IPS-NIHi7 (cell line): ENCODE measurements at regions not wholly inside any gene's neighbourhood (a gene's known extent, or its start where the extent isn't known, plus 50 kb on each side); places are given as distances from the start of the nearest gene placed in this dataset.
A peak's percentile ranks its signal among the peaks of the same experiment; 100 is the strongest.

Experiments used
- DNase-seq: peaks from one replicate; pipeline ENCODE4 v3.0.0; 2012; ENCODE audit warnings: mixed read lengths; ENCODE audit errors: extremely low spot score

GRCh38 chr20:60478533-60478932 is 520.3 kb downstream of the CDH26 start:
- DNase-seq: no peak

- no peak for DNase-seq
These were observed 522.9 kb downstream of the CDH26 start for GRCh38 chr20:60480950-60481742.

- DNase-seq: peak; percentile 32
These were observed 523.5 kb downstream of the CDH26 start for GRCh38 chr20:60481743-60482133.

GRCh38 chr20:60482221-60483008 is 524.2 kb downstream of the CDH26 start:
- DNase-seq: no peak

DNA sequence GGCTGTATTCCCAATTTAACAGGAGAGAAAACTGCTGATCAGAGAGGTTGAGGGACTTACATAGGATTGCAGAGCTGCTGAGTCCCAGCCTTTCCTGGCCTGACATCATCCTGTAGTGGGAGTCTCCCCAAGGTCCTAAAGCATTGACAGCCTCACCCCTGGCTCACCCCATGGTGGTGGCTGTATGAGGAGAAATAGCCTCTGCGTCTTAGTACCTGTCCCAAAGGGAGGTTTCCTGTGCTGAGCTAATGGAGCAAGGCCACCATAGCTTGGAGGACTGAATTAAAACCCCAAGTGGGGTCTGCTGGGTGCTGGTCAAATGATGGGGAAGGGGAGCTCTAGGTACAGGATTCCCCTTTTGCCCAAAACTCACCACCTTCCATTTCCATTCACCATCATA is 525.1 kb downstream of the CDH26 start:
- no peak for DNase-seq

- DNase-seq: no peak
These were observed 526.1 kb downstream of the CDH26 start for GRCh38 chr20:60484316-60484715.

DNA sequence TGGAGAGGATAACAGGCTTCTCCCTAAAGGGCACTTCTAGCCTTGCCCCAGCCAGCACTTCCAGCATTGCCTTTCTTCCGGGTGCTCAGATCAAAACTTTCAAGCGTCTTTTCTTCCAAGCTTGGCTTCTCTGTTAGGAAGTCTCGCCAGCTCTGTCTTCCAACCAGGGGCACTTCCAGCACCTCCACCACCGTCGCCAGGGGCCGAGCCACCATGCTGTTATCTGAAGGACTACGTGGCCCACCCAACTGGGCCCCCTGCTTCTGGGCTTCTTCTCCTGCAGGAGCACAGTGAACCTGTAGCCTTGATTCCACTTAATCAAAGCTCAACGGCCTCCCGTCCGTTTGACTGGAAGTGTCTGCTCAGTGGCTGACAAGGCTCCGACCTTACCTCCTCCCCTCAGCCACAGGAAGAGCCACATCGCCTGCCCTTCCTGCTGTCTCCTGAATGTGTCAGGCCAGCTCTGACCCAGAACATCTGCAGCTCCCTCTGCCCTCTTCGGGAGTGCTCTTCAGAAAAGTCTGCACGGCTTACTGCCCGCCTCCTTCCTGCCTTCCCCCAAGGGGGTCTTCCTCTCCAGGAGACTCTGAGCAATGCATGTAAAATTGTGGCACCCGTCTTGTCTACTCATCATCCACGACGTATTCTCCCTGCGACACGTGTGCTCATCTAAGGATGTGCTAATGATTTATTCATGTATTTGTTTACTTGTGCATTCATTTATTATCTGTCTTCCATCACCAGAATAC is 527.0 kb downstream of the CDH26 start:
- no peak for DNase-seq

GRCh38 chr20:60486315-60486714 is 528.1 kb downstream of the CDH26 start:
- DNase-seq: no peak

DNA sequence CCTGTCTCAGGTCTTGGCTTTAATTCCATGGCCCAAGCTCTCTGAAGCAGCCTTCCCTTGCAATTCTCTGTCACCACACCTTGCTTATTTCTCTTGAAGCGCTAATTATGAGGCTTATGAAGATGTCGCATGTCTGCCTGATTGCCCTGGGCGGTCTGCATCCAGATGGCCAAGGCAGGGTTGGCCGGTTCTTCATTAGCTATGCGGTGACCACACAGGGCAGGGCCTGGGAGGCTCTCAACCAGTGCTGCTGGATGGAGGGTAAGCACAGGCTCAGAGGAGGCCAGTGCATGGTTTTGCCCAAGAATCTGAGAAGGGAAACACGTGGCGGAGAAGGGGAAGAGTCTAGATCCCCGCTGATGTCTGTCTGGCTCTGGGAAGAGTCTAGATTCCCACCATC is 528.7 kb downstream of the CDH26 start:
- no peak for DNase-seq

- DNase-seq: no peak
These were observed 532.2 kb downstream of the CDH26 start for GRCh38 chr20:60490217-60491050.

- DNase-seq: no peak
These were observed 532.9 kb downstream of the CDH26 start for GRCh38 chr20:60491051-60491581.

GRCh38 chr20:60494476-60494875 is 536.3 kb downstream of the CDH26 start:
- no peak for DNase-seq

DNA sequence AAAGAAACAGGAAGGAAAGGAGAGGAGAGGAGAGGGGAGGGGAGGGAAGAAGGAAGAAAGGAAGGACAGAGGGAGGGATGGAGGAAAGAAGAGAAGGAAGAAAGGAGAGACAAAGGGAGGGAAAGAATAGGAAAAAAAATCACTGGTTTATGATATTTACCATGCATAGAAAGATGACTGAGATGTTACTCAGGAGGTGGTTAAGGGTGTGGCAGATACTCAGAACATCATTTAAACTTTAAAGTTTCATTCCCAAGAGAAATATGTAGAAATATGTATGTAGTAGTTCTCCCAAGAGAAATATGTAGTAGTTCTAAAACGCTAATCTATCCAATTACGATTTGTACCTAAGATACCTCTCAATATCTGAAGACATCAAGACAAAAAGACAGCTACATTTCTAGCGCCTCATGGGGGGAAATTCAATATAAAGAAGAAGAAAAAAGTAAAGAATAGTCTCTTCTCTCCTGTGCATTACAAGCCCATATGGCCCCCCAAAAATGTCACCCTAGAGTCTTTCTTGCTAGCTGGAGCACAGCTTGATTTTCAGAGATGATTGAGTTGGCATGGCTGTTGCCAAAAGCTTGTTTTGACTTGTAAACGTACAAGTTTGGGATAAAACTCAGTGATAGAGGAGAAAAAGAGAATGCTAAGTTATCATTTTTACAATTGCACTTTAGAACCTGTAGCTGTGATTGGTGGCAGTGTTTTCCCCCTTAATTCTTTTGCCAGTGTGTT is 539.2 kb downstream of the CDH26 start:
- DNase-seq: no peak

- DNase-seq: no peak
These were observed 541.9 kb downstream of the CDH26 start for GRCh38 chr20:60500038-60500701.

GRCh38 chr20:60501048-60501447 is 542.8 kb downstream of the CDH26 start:
- DNase-seq: no peak

GRCh38 chr20:60502881-60503280 is 544.7 kb downstream of the CDH26 start:
- DNase-seq: no peak

GRCh38 chr20:60505423-60505822 is 547.2 kb downstream of the CDH26 start:
- no peak for DNase-seq

GRCh38 chr20:60506061-60506460 is 547.8 kb downstream of the CDH26 start:
- DNase-seq: no peak

GRCh38 chr20:60507087-60507694 is 549.0 kb downstream of the CDH26 start:
- no peak for DNase-seq

- DNase-seq: no peak
These were observed 551.2 kb downstream of the CDH26 start for GRCh38 chr20:60509407-60509806.
